ENCODE measurements at regions not wholly inside any gene's neighbourhood (a gene's known extent, or its start where the extent isn't known, plus 50 kb on each side); places are given as distances from the start of the nearest gene placed in this dataset.

DNA sequence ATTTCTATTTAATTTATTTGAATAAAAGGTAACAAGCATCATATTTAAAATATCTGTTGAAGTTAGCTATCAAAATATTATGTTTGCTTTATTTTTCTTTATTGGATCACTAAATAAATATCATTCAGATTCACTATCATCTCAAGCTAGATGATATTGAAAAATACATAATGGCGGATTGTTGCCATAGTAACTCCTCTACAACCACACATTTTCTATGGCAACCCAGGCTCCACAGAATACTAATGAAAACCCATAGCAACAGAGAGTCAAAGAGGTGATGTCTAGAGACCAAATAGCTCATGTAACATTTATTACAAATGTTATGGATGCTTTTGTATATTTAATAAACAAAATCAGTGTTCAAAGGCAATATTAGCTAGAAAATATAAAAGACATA, 148.9 kb upstream of the CDK1 start:
- DNase-seq (ENCODE audit: low spot score), result no peak
- in situ Hi-C loops (cut with MboI; ENCODE audit: low sequenced_read_pairs, unreplicated experiment), result no loop called here
- TF ChIP-seq CTCF (IDR thresholded peaks at IDR 0.05; ENCODE audit: borderline replicate concordance, control extremely low read depth, extremely low read depth, insufficient read depth, missing control alignments), result no peak

- TF ChIP-seq CTCF (IDR thresholded peaks at IDR 0.05; ENCODE audit: borderline replicate concordance, control extremely low read depth, extremely low read depth, insufficient read depth, missing control alignments), result no peak
- in situ Hi-C loops (cut with MboI; ENCODE audit: low sequenced_read_pairs, unreplicated experiment), result no loop called here
- no peak for DNase-seq (ENCODE audit: low spot score)
Measured at GRCh38 chr10:60627778-60628748, 150.2 kb upstream of the CDK1 start.

DNA sequence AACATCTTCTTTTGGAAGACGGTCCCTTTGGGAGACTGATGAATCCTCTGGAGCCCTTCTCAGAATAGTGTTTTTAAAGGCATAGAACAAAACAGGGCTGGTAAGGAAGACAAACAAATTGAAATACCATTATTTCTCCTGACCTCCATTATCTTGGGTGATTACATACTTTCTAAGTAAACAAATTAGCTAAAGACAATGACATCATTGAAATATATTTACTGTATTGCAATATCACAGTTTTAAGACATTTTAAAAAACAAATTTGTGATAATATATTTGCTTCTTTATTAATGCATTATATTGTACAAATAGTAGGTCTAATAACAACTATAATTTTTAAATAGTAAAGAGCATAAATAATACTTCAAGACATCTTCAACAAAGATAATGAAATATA, 152.2 kb upstream of the CDK1 start:
- no peak for DNase-seq (ENCODE audit: low spot score)
- TF ChIP-seq CTCF (IDR thresholded peaks at IDR 0.05; ENCODE audit: borderline replicate concordance, control extremely low read depth, extremely low read depth, insufficient read depth, missing control alignments), result no peak
- in situ Hi-C loops (cut with MboI; ENCODE audit: low sequenced_read_pairs, unreplicated experiment), result no loop called here

- TF ChIP-seq CTCF (IDR thresholded peaks at IDR 0.05; ENCODE audit: borderline replicate concordance, control extremely low read depth, extremely low read depth, insufficient read depth, missing control alignments), result no peak
- DNase-seq (ENCODE audit: low spot score), result no peak
- in situ Hi-C loops (cut with MboI; ENCODE audit: low sequenced_read_pairs, unreplicated experiment), result no loop called here
Measured at GRCh38 chr10:60623627-60624026, 154.7 kb upstream of the CDK1 start.

- in situ Hi-C loops (cut with MboI; ENCODE audit: low sequenced_read_pairs, unreplicated experiment), result no loop called here
- DNase-seq (ENCODE audit: low spot score), result no peak
- TF ChIP-seq CTCF (IDR thresholded peaks at IDR 0.05; ENCODE audit: borderline replicate concordance, control extremely low read depth, extremely low read depth, insufficient read depth, missing control alignments), result no peak
Measured at GRCh38 chr10:60621018-60621417, 157.3 kb upstream of the CDK1 start.

GRCh38 chr10:60618861-60619260, 159.4 kb upstream of the CDK1 start:
- no peak for TF ChIP-seq CTCF (IDR thresholded peaks at IDR 0.05; ENCODE audit: borderline replicate concordance, control extremely low read depth, extremely low read depth, insufficient read depth, missing control alignments)
- DNase-seq (ENCODE audit: low spot score), result no peak
- in situ Hi-C loops (cut with MboI; ENCODE audit: low sequenced_read_pairs, unreplicated experiment), result no loop called here
